SK-N-SH (cell line): ENCODE measurements at regions not wholly inside any gene's neighbourhood (a gene's known extent, or its start where the extent isn't known, plus 50 kb on each side); places are given as distances from the start of the nearest gene placed in this dataset.

Experiments used
- CTCF ChIA-PET: fragments of 300-600, 350-600 bp; formaldehyde crosslinking; extraction: SDS; loops from one replicate; lab custom pipeline; 2021; lab: Yijun Ruan, JAX
- POLR2A ChIA-PET: fragments of 350-600 bp; sonication (Branson Sonifier 250); formaldehyde crosslinking; extraction: SDS; loops from one replicate; lab custom pipeline; 2020; ENCODE audit warnings: antibody characterized with exemption, inconsistent platforms; lab: Yijun Ruan, JAX
- DNase-seq: peaks from one replicate; pipeline ENCODE4 v3.0.0; 2012
- H2AFZ ChIP-seq: fragments of 200-600 bp; sonication (generic); 2 replicates; pipeline ENCODE4 v1.8.1; 2016; ENCODE audit warnings: antibody characterized with exemption, mild to moderate bottlenecking, low read depth
- H3F3A ChIP-seq: fragments of 200-600 bp; sonication (generic); replicated peaks from 2 replicates; pipeline ENCODE3; 2016; ENCODE audit warnings: antibody characterized with exemption, mild to moderate bottlenecking; ENCODE audit not compliant: insufficient read depth
- H3K27ac ChIP-seq, 2 experiments: fragments of 200-500 bp in 1 of 2; fragments of 200-600 bp in 1 of 2; sonication (Bioruptor generic) in 1 of 2; sonication (generic), shearing (Covaris generic) in 1 of 2; 2 replicates each; pipeline versions ENCODE4 v1.5.1 to v1.6.1; 2014 to 2016; ENCODE audit warnings: low read depth in 2 of 2, inconsistent platforms in 1 of 2, low read length in 1 of 2, mild to moderate bottlenecking in 1 of 2, mixed read lengths in 1 of 2
- H3K27me3 ChIP-seq: fragments of 200-600 bp; sonication (generic), shearing (Covaris generic); 2 replicates; pipeline ENCODE4 v1.6.1; 2016; ENCODE audit warnings: mixed run types; ENCODE audit not compliant: insufficient read depth
- H3K36me3 ChIP-seq, 2 experiments: fragments of 200-500 bp in 1 of 2; fragments of 200-600 bp in 1 of 2; sonication (Bioruptor generic) in 1 of 2; sonication (generic) in 1 of 2; replicated peaks in 1 of 2; 2 replicates each; pipeline versions ENCODE3 to v1.5.1; 2014 to 2016; ENCODE audit warnings: low read length in 1 of 2, mild to moderate bottlenecking in 1 of 2; ENCODE audit not compliant: insufficient read depth in 2 of 2, control insufficient read depth in 1 of 2
- H3K4me1 ChIP-seq, 2 experiments: fragments of 200-500 bp in 1 of 2; fragments of 200-600 bp in 1 of 2; sonication (Bioruptor generic) in 1 of 2; sonication (generic), shearing (Covaris generic) in 1 of 2; 2 replicates each; pipeline versions ENCODE4 v1.5.1 to v1.6.1; 2014 to 2016; ENCODE audit warnings: low read depth in 1 of 2, low read length in 1 of 2, mixed run types in 1 of 2; ENCODE audit not compliant: insufficient read depth in 2 of 2, control insufficient read depth in 1 of 2
- H3K4me2 ChIP-seq: fragments of 200-600 bp; sonication (generic), shearing (Covaris generic); 2 replicates; pipeline ENCODE4 v1.6.1; 2017; ENCODE audit warnings: mixed run types
- H3K4me3 ChIP-seq, 2 experiments: fragments of 200-500 bp in 1 of 2; fragments of 200-600 bp in 1 of 2; sonication (Bioruptor generic) in 1 of 2; sonication (generic), shearing (Covaris generic) in 1 of 2; 2 replicates each; pipeline versions ENCODE4 v1.5.1 to v1.8.1; 2014 to 2016; ENCODE audit warnings: low read depth in 2 of 2, inconsistent platforms in 1 of 2, low read length in 1 of 2, mild to moderate bottlenecking in 1 of 2, mixed read lengths in 1 of 2, moderate library complexity in 1 of 2
- H3K79me2 ChIP-seq: fragments of 200-600 bp; sonication (generic); 2 replicates; pipeline ENCODE4 v1.8.1; 2017; ENCODE audit warnings: mild to moderate bottlenecking; ENCODE audit not compliant: insufficient read depth
- H3K9ac ChIP-seq: fragments of 200-600 bp; sonication (generic); 2 replicates; pipeline ENCODE4 v1.6.1; 2017; ENCODE audit warnings: mixed run types
- H3K9me2 ChIP-seq: fragments of 200-600 bp; sonication (generic); 2 replicates; pipeline ENCODE4 v1.6.1; 2017; ENCODE audit warnings: mixed run types
- H3K9me3 ChIP-seq: fragments of 200-600 bp; sonication (generic); 2 replicates; pipeline ENCODE4 v1.6.1; 2017; ENCODE audit warnings: mixed run types, mild to moderate bottlenecking, moderate library complexity
- H4K20me1 ChIP-seq: fragments of 200-600 bp; sonication (generic); 2 replicates; pipeline ENCODE4 v1.6.1; 2017; ENCODE audit warnings: mild to moderate bottlenecking, mixed run types; ENCODE audit not compliant: insufficient read depth
- ELF1 ChIP-seq: IDR thresholded peaks from 2 replicates; pipeline ENCODE4 v1.4.0; 2012
- GABPA ChIP-seq: IDR thresholded peaks from 2 replicates; pipeline ENCODE4 v1.4.0; 2012; ENCODE audit warnings: low read depth, mild to moderate bottlenecking
- GATA2 ChIP-seq: sonication (generic); formaldehyde crosslinking; IDR thresholded peaks from 2 replicates; pipeline ENCODE4 v1.5.0; 2020; ENCODE audit warnings: mild to moderate bottlenecking, missing genetic modification reagents
- IRF3 ChIP-seq: fragments of 150-350 bp; IDR thresholded peaks from 2 replicates; pipeline ENCODE4 v1.6.1; 2016; ENCODE audit warnings: mild to moderate bottlenecking, low read depth, low read length
- JUND ChIP-seq: IDR thresholded peaks from 2 replicates; pipeline ENCODE4 v1.4.0; 2012
- MEF2A ChIP-seq: IDR thresholded peaks from 2 replicates; pipeline ENCODE4 v1.4.0; 2012; ENCODE audit warnings: low read depth, borderline replicate concordance
- MXI1 ChIP-seq: IDR thresholded peaks from 2 replicates; pipeline ENCODE4 v1.6.1; 2012; ENCODE audit warnings: mild to moderate bottlenecking, low read depth, low read length, improper control_type of control experiment
- NFIC ChIP-seq: IDR thresholded peaks from 2 replicates; pipeline ENCODE4 v1.4.0; 2012; ENCODE audit warnings: borderline replicate concordance
- PBX3 ChIP-seq: IDR thresholded peaks from 2 replicates; pipeline ENCODE4; 2012
- RAD21 ChIP-seq: IDR thresholded peaks from 2 replicates; pipeline ENCODE4 v1.6.1; 2012; ENCODE audit warnings: mild to moderate bottlenecking, low read length
- REST ChIP-seq: IDR thresholded peaks from 2 replicates; pipeline ENCODE4 v1.6.1; 2012; ENCODE audit warnings: mild to moderate bottlenecking, low read depth, low read length, moderate library complexity
- RFX5 ChIP-seq: IDR thresholded peaks from 2 replicates; pipeline ENCODE4 v1.6.1; 2012; ENCODE audit warnings: mild to moderate bottlenecking, improper control_type of control experiment, low read length
- RXRA ChIP-seq: IDR thresholded peaks from 2 replicates; pipeline ENCODE4 v1.4.0; 2012; ENCODE audit warnings: low read depth, mild to moderate bottlenecking, borderline replicate concordance
- USF1 ChIP-seq: IDR thresholded peaks from 2 replicates; pipeline ENCODE4 v1.4.0; 2012; ENCODE audit warnings: low read depth, borderline replicate concordance
- USF2 ChIP-seq: fragments of 150-350 bp; IDR thresholded peaks from 2 replicates; pipeline ENCODE4 v1.6.1; 2017; ENCODE audit warnings: antibody characterized with exemption, low read length, low read depth, borderline replicate concordance
- YY1 ChIP-seq: IDR thresholded peaks from 2 replicates; pipeline ENCODE4 v1.4.0; 2012; ENCODE audit warnings: low read depth, mild to moderate bottlenecking
- WGBS: methylation state at CpG from one replicate; pipeline ENCODE4 v1.1.6; 2017; ENCODE audit warnings: low lambda C conversion rate; 5-methylcytosine and 5-hydroxymethylcytosine counted together
- TF ChIP-seq, protein P1 (sequence below): IDR thresholded peaks from 2 replicates; pipeline ENCODE4 v1.4.0; 2012; ENCODE audit warnings: low read depth

DNA sequence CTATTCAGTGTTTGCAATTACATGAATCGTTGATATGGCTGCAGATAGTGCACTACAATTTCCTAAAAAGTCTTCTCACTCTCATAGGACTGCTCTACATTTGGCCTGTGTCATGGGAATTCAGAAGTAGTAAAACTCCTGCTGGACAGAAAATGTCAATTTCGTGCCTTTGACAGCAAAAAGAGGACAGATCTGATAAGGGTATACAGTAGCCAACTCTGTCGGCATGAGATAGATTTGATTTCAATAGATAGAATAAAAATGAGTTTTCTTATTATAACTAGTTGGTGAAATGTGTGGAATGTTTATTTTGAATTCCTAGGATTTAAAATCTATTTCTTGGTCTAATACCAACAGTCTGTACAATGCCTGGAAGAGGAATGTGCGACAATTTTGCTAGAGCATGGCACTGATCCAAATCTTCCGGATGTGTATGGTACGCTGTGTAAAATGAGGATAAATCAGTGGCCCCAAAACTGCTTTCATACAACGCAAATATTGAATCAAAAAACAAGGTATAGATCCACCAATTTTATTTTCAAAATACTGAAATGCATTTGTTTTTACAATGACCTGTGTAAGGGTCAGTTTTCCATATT, 133.5 kb upstream of the CDK13 start:
- 6% methylated on average over 7 of the region's 7 CpGs for WGBS
- Histone ChIP-seq H3K27ac (no peak overlapping the region), H2AFZ (no peak overlapping the region), H3K79me2 (no peaks in the 10 kb centered on the region), H3K4me3 (no peak overlapping the region), H4K20me1 (no peaks in the 10 kb centered on the region), H3K36me3 (no peaks in the 10 kb centered on the region)
- TF ChIP-seq NFIC, result peak; percentile 32; the same call in 1 of the 2 replicates
- no peak for TF ChIP-seq MEF2A
- TF ChIP-seq, all 33 proteins: peak for 1
- H3K9me3 ChIP-seq, result no peaks in the 10 kb centered on the region
- no peak overlapping the region for H3K9ac ChIP-seq
- H3K4me2 ChIP-seq, result no peak overlapping the region
- H3K27me3 ChIP-seq, result peaks cover 26% of the 10 kb centered on the region
- CTCF ChIA-PET, result interaction anchor here (0.6 to 1.7 kb wide), 3 partner anchors 80 to 691 kb away, joined by 3 to 4 read pairs (median 3); no protein-coding TSS in a partner anchor
- no peak for DNase-seq
- peaks cover 1 to 4% of the 10 kb centered on the region in 2 experiments for H3K4me1 ChIP-seq
- peaks cover 4% of the 10 kb centered on the region for H3F3A ChIP-seq
- POLR2A ChIA-PET, result no interaction called here
- H3K9me2 ChIP-seq, result no peaks in the 10 kb centered on the region

DNA sequence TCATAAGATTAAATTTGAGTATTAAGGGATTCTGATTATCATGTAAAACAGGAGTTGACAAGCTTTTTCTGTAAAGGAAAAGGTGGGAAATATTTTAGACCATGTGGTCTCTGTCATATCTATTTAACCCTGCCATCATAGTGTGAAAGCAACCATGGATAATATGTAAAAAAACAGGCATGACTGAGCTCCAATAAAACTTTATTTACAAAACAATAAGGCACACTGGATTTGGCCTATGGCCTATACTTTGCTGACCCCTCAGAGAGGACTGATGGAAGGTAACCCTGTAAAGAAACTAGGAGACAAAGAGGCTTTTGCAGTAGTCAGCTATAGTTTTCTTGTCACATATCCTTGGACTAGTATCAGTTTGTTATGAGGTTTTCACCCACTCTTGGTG, 130.5 kb upstream of the CDK13 start:
- Histone ChIP-seq H4K20me1 (no peaks in the 10 kb centered on the region), H3K9me3 (no peaks in the 10 kb centered on the region), H3K9me2 (no peaks in the 10 kb centered on the region), H3K27me3 (peaks cover 23% of the 10 kb centered on the region), H3K4me1 (peaks cover 0 to 3% of the 10 kb centered on the region in 2 experiments; a peak in 1 of 4 replicates), H3K36me3 (no peaks in the 10 kb centered on the region), H3K79me2 (no peaks in the 10 kb centered on the region), H3K4me3 (no peak overlapping the region), H3K4me2 (no peak overlapping the region), H2AFZ (no peak overlapping the region), H3K27ac (no peak overlapping the region), H3K9ac (no peak overlapping the region), H3F3A (no peaks in the 10 kb centered on the region)
- no peak for DNase-seq
- TF ChIP-seq GABPA, result no peak
- TF ChIP-seq GATA2 (CRISPR knock-in tag), result no peak
- no peak for TF ChIP-seq USF1
- no peak for TF ChIP-seq IRF3
- no peak for TF ChIP-seq RFX5
- TF ChIP-seq ELF1, result no peak
- no peak for TF ChIP-seq NFIC
- no peak for TF ChIP-seq USF2
- TF ChIP-seq YY1, result no peak
- TF ChIP-seq RXRA, result no peak
- TF ChIP-seq REST, result no peak
- TF ChIP-seq JUND, result no peak
- TF ChIP-seq MEF2A, result no peak
- no peak for TF ChIP-seq RAD21
- TF ChIP-seq MXI1, result no peak
- TF ChIP-seq PBX3, result no peak
- TF ChIP-seq, protein P1, sequence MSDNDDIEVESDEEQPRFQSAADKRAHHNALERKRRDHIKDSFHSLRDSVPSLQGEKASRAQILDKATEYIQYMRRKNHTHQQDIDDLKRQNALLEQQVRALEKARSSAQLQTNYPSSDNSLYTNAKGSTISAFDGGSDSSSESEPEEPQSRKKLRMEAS, result no peak
- POLR2A ChIA-PET, result no interaction called here
- CTCF ChIA-PET, result interaction anchor here (1.0 to 2.8 kb wide), 5 partner anchors 12 to 239 kb away, joined by 3 to 9 read pairs (median 4); no protein-coding TSS in a partner anchor
